ENCODE measurements at regions not wholly inside any gene's neighbourhood (a gene's known extent, or its start where the extent isn't known, plus 50 kb on each side); places are given as distances from the start of the nearest gene placed in this dataset.

- Histone ChIP-seq H3K27me3 (ENCODE audit: insufficient read depth, low read length) (no peaks in the 10 kb centered on the region), H4K20me1 (ENCODE audit: control insufficient read depth, insufficient read depth, insufficient read length) (no peaks in the 10 kb centered on the region), H3K4me2 (ENCODE audit: insufficient read depth, insufficient read length, low read length) (no peak overlapping the region), H3K4me1 (ENCODE audit: insufficient read depth, low read length) (no peaks in the 10 kb centered on the region), H3K9ac (ENCODE audit: extremely low read depth, insufficient read length, low read length) (no peak overlapping the region), H3K18ac (ENCODE audit: insufficient read length, low read depth, low read length) (no peak overlapping the region), H4K5ac (ENCODE audit: insufficient read length, low read depth, low read length) (no peak overlapping the region), H4K91ac (ENCODE audit: insufficient read length, low read depth, low read length) (no peak overlapping the region), H4K8ac (replicated peaks; ENCODE audit: insufficient read length, low read depth, low read length) (no peak overlapping the region), H3K14ac (ENCODE audit: insufficient read depth, low read length) (no peak overlapping the region), H3K79me2 (ENCODE audit: insufficient read depth, low read length) (no peaks in the 10 kb centered on the region; the same call in 1 of the 2 replicates), H2BK5ac (ENCODE audit: insufficient read length, low read length) (no peak overlapping the region), H3T11ph (ENCODE audit: low read length) (no peak overlapping the region), H2AK5ac (ENCODE audit: insufficient read length, low read length) (no peak overlapping the region), H2BK20ac (ENCODE audit: low read depth, low read length, poor library complexity, severe bottlenecking) (no peak overlapping the region), H2BK15ac (ENCODE audit: low read depth, low read length) (no peak overlapping the region), H3K56ac (ENCODE audit: insufficient read length, low read depth, low read length) (no peak overlapping the region), H2BK120ac (ENCODE audit: low read depth, low read length, poor library complexity, severe bottlenecking) (no peak overlapping the region), H3K23ac (ENCODE audit: insufficient read length, low read depth, low read length) (no peak overlapping the region), H3K27ac (ENCODE audit: insufficient read length, low read depth, low read length) (no peak overlapping the region), H3K4ac (ENCODE audit: low read depth, low read length) (no peak overlapping the region), H2AFZ (ENCODE audit: low read length) (no peak overlapping the region), H3K23me2 (ENCODE audit: insufficient read length, low read depth, low read length, poor library complexity, severe bottlenecking) (no peaks in the 10 kb centered on the region), H3K79me1 (ENCODE audit: insufficient read depth, low read depth, low read length, poor library complexity, severe bottlenecking) (no peaks in the 10 kb centered on the region), H2BK12ac (ENCODE audit: insufficient read length, low read depth, low read length) (no peak overlapping the region), H3K9me3 (ENCODE audit: control insufficient read depth, low read depth, low read length) (peaks cover 10% of the 10 kb centered on the region)
- Mint-ChIP-seq H3K27ac (no peak overlapping the region), H3K4me1 (peaks cover 0 to under 1% of the 10 kb centered on the region in 2 experiments; a peak in 1 of 4 replicates), H3K4me3 (no peak overlapping the region), H3K27me3 (ENCODE audit: low read depth) (no peaks in the 10 kb centered on the region), H3K9me3 (peaks cover 10 to 17% of the 10 kb centered on the region in 2 experiments; a peak in 4 of 5 replicates), H3K36me3 (ENCODE audit: insufficient read depth in 1 of 3, low read depth in 3 of 3) (peaks cover 0 to 11% (median 6%) of the 10 kb centered on the region in 3 experiments; a peak in 4 of 7 replicates)
- no peak for DNase-seq
- TF ChIP-seq CTCF (conservative IDR thresholded peaks at IDR 0.05): peak; percentile 50
- no CpG with 5 or more reads among the region's 10 CpGs for WGBS (ENCODE audit: extremely low coverage, insufficient read length, low lambda C conversion rate)
Measured at GRCh38 chr10:2130705-2131305, 393.5 kb upstream of the ADARB2 start.
